D721Med (cell line): ENCODE measurements at regions not wholly inside any gene's neighbourhood (a gene's known extent, or its start where the extent isn't known, plus 50 kb on each side); places are given as distances from the start of the nearest gene placed in this dataset.

Source experiments
- DNase-seq: peaks from one replicate; pipeline ENCODE4 v3.0.0; 2011; ENCODE audit warnings: low spot score; ENCODE audit not compliant: insufficient read length
- FAIRE-seq: peaks from 2 replicates; lab custom pipeline; 2011; peaks lifted over from hg19 to GRCh38; lab: Jason Lieb, UNC
- CTCF ChIP-seq: IDR thresholded peaks from 2 replicates; pipeline ENCODE4 v1.5.1; 2012; ENCODE audit warnings: mild to moderate bottlenecking, control low read depth; ENCODE audit not compliant: insufficient read depth; ENCODE audit errors: missing control alignments

GRCh38 chr2:167537743-167538142 is 649.5 kb downstream of the XIRP2 start:
- DNase-seq (no peak), FAIRE-seq (no peak)
- no peak for TF ChIP-seq CTCF

GRCh38 chr2:167534443-167534842 is 646.2 kb downstream of the XIRP2 start:
- FAIRE-seq, result no peak

GRCh38 chr2:167524786-167525185 is 636.5 kb downstream of the XIRP2 start:
- no peak for TF ChIP-seq CTCF
- FAIRE-seq (no peak), DNase-seq (no peak)

More at GRCh38 chr2:167534443-167534842, 646.2 kb downstream of the XIRP2 start:
- no peak for DNase-seq
- TF ChIP-seq CTCF, result no peak

- no peak for TF ChIP-seq CTCF
- FAIRE-seq (no peak), DNase-seq (no peak)
These were observed 621.9 kb downstream of the XIRP2 start for GRCh38 chr2:167510071-167510759.

GRCh38 chr2:167509586-167509985 is 621.3 kb downstream of the XIRP2 start:
- no peak for FAIRE-seq
- TF ChIP-seq CTCF, result no peak
- DNase-seq, result no peak

- FAIRE-seq, result no peak
- DNase-seq, result no peak
- no peak for TF ChIP-seq CTCF
These were observed 620.4 kb downstream of the XIRP2 start for GRCh38 chr2:167508709-167509108.

- no peak for TF ChIP-seq CTCF
- FAIRE-seq, result no peak
- no peak for DNase-seq
These were observed 618.1 kb downstream of the XIRP2 start for GRCh38 chr2:167506395-167506794.
